HG02943 (cell line): ENCODE measurements at regions not wholly inside any gene's neighbourhood (a gene's known extent, or its start where the extent isn't known, plus 50 kb on each side); places are given as distances from the start of the nearest gene placed in this dataset.
"Not testable (repeated sequence)": the region's sequence is repeated elsewhere in the genome, so short reads cannot be mapped to it uniquely, and the experiment has no call there.

Source experiments
- ATAC-seq: cut with Tn5 transposase; IDR thresholded peaks from one replicate; pipeline ENCODE4 v1.9.1; 2021; ENCODE audit warnings: mild to moderate bottlenecking, low read depth, moderate library complexity; ENCODE audit not compliant: unreplicated experiment

GRCh38 chr5:2369178-2369577 lies 382.3 kb downstream of the IRX2 start:
- ATAC-seq: no peak

GRCh38 chr5:2366816-2367215 lies 384.7 kb downstream of the IRX2 start:
- ATAC-seq: no peak

GRCh38 chr5:2357309-2357708 lies 394.2 kb downstream of the IRX2 start:
- ATAC-seq: no peak

GRCh38 chr5:2355859-2356258 lies 395.6 kb downstream of the IRX2 start:
- ATAC-seq: no peak

- no peak for ATAC-seq
Measured at GRCh38 chr5:2353871-2354440, 397.5 kb downstream of the IRX2 start.

GRCh38 chr5:2353211-2353610 lies 398.3 kb downstream of the IRX2 start:
- no peak for ATAC-seq

GRCh38 chr5:2352101-2352861 lies 399.2 kb downstream of the IRX2 start:
- ATAC-seq: no peak

GRCh38 chr5:2349768-2350167 lies 401.7 kb downstream of the IRX2 start:
- ATAC-seq: not testable (repeated sequence)

GRCh38 chr5:2338686-2339085 lies 412.8 kb downstream of the IRX2 start:
- ATAC-seq: no peak

GRCh38 chr5:2335733-2336515 lies 415.6 kb downstream of the IRX2 start:
- ATAC-seq: no peak

GRCh38 chr5:2335125-2335732 lies 416.2 kb downstream of the IRX2 start:
- no peak for ATAC-seq

GRCh38 chr5:2334719-2335118 lies 416.8 kb downstream of the IRX2 start:
- ATAC-seq: no peak

- no peak for ATAC-seq
Measured at GRCh38 chr5:2333291-2333690, 418.2 kb downstream of the IRX2 start.

- no peak for ATAC-seq
Measured at GRCh38 chr5:2332521-2332920, 419.0 kb downstream of the IRX2 start.

- ATAC-seq: no peak
Measured at GRCh38 chr5:2330325-2331130, 420.9 kb downstream of the IRX2 start.

- ATAC-seq: no peak
Measured at GRCh38 chr5:2329741-2330140, 421.7 kb downstream of the IRX2 start.

- no peak for ATAC-seq
Measured at GRCh38 chr5:2326601-2327000, 424.9 kb downstream of the IRX2 start.

- no peak for ATAC-seq
Measured at GRCh38 chr5:2324788-2325187, 426.7 kb downstream of the IRX2 start.

- ATAC-seq: no peak
Measured at GRCh38 chr5:2320611-2321010, 430.9 kb downstream of the IRX2 start.

GRCh38 chr5:2317540-2317939 lies 433.9 kb downstream of the IRX2 start:
- ATAC-seq: no peak
